WTC11 (cell line): ENCODE measurements at regions not wholly inside any gene's neighbourhood (a gene's known extent, or its start where the extent isn't known, plus 50 kb on each side); places are given as distances from the start of the nearest gene placed in this dataset.

ENCODE experiments used
- CREB1 ChIP-seq: sonication (generic); formaldehyde crosslinking; IDR thresholded peaks from 2 replicates; pipeline ENCODE4 v1.8.0; 2023; ENCODE audit warnings: mild to moderate bottlenecking, missing genetic modification reagents
- CREM ChIP-seq: sonication (generic); formaldehyde crosslinking; IDR thresholded peaks from 2 replicates; pipeline ENCODE4 v1.8.1; 2022; ENCODE audit warnings: mild to moderate bottlenecking, missing genetic modification reagents, moderate library complexity
- NR1H2 ChIP-seq: sonication (generic); formaldehyde crosslinking; IDR thresholded peaks from 2 replicates; pipeline ENCODE4 v1.9.0; 2021; ENCODE audit warnings: mild to moderate bottlenecking, moderate library complexity, missing genetic modification reagents
- TP53 ChIP-seq: sonication (generic); formaldehyde crosslinking; IDR thresholded peaks from 2 replicates; pipeline ENCODE4 v1.8.1; 2023; ENCODE audit warnings: mild to moderate bottlenecking, missing genetic modification reagents
- ZBTB43 ChIP-seq: sonication (generic); formaldehyde crosslinking; IDR thresholded peaks from 2 replicates; pipeline ENCODE4 v1.8.1; 2023; ENCODE audit warnings: mild to moderate bottlenecking, missing genetic modification reagents
- TF ChIP-seq, protein P1 (sequence below): fragments of 200-600 bp; IDR thresholded peaks from 2 replicates; pipeline ENCODE4 v1.8.0; 2022; ENCODE audit warnings: antibody characterized with exemption
- TF ChIP-seq, protein P2 (sequence below): sonication (generic); formaldehyde crosslinking; IDR thresholded peaks from 2 replicates; pipeline ENCODE4 v1.8.1; 2022; ENCODE audit warnings: low read depth, missing genetic modification reagents, borderline replicate concordance

DNA sequence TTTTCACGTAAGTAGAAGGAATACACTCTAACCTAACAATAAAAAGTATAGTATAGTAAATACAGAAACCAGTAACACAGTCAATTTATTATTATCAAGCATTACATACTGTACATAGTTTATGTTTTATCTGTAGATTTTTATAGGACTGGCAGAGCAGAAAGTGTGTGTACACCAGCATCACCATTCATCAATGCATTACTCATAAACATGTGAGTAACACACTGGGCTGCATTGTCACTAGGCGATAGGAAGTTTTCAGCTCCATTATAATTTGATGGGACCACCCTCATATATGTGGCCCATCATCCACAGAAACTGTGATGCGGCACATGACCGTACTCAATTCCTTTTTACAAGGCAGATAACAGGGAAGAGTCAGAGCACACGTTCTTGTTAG, 137.8 kb upstream of the RBPJ start:
- TF ChIP-seq ZBTB43 = no peak
- no peak for TF ChIP-seq NR1H2
- TF ChIP-seq, protein P1, sequence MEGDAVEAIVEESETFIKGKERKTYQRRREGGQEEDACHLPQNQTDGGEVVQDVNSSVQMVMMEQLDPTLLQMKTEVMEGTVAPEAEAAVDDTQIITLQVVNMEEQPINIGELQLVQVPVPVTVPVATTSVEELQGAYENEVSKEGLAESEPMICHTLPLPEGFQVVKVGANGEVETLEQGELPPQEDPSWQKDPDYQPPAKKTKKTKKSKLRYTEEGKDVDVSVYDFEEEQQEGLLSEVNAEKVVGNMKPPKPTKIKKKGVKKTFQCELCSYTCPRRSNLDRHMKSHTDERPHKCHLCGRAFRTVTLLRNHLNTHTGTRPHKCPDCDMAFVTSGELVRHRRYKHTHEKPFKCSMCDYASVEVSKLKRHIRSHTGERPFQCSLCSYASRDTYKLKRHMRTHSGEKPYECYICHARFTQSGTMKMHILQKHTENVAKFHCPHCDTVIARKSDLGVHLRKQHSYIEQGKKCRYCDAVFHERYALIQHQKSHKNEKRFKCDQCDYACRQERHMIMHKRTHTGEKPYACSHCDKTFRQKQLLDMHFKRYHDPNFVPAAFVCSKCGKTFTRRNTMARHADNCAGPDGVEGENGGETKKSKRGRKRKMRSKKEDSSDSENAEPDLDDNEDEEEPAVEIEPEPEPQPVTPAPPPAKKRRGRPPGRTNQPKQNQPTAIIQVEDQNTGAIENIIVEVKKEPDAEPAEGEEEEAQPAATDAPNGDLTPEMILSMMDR = no peak
- TF ChIP-seq TP53 (CRISPR knock-in tag) = no peak
- no peak for TF ChIP-seq CREB1
- TF ChIP-seq CREM = no peak
- TF ChIP-seq, protein P2, sequence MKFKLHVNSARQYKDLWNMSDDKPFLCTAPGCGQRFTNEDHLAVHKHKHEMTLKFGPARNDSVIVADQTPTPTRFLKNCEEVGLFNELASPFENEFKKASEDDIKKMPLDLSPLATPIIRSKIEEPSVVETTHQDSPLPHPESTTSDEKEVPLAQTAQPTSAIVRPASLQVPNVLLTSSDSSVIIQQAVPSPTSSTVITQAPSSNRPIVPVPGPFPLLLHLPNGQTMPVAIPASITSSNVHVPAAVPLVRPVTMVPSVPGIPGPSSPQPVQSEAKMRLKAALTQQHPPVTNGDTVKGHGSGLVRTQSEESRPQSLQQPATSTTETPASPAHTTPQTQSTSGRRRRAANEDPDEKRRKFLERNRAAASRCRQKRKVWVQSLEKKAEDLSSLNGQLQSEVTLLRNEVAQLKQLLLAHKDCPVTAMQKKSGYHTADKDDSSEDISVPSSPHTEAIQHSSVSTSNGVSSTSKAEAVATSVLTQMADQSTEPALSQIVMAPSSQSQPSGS (CRISPR knock-in tag) = no peak
